ENCODE measurements at regions not wholly inside any gene's neighbourhood (a gene's known extent, or its start where the extent isn't known, plus 50 kb on each side); places are given as distances from the start of the nearest gene placed in this dataset.

GRCh38 chr12:75677522-75677921, 166.1 kb upstream of the KRR1 start:
- Histone ChIP-seq H3K4me1 (ENCODE audit: insufficient read depth, low read length) (no peaks in the 10 kb centered on the region), H3K9me3 (ENCODE audit: low read depth, low read length) (no peaks in the 10 kb centered on the region), H3K4me3 (ENCODE audit: insufficient read depth, low read length) (no peak overlapping the region), H4K20me1 (ENCODE audit: insufficient read depth, low read length) (no peaks in the 10 kb centered on the region), H3K79me2 (ENCODE audit: insufficient read depth, low read length) (no peaks in the 10 kb centered on the region), H3K27ac (ENCODE audit: low read depth, low read length) (no peak overlapping the region), H2AFZ (ENCODE audit: low read length) (no peak overlapping the region), H3K36me3 (ENCODE audit: insufficient read depth, low read length) (no peaks in the 10 kb centered on the region), H3K27me3 (ENCODE audit: insufficient read depth, low read length) (no peaks in the 10 kb centered on the region), H3K4me2 (ENCODE audit: insufficient read depth, low read length) (no peak overlapping the region)
- TF ChIP-seq, protein P1, sequence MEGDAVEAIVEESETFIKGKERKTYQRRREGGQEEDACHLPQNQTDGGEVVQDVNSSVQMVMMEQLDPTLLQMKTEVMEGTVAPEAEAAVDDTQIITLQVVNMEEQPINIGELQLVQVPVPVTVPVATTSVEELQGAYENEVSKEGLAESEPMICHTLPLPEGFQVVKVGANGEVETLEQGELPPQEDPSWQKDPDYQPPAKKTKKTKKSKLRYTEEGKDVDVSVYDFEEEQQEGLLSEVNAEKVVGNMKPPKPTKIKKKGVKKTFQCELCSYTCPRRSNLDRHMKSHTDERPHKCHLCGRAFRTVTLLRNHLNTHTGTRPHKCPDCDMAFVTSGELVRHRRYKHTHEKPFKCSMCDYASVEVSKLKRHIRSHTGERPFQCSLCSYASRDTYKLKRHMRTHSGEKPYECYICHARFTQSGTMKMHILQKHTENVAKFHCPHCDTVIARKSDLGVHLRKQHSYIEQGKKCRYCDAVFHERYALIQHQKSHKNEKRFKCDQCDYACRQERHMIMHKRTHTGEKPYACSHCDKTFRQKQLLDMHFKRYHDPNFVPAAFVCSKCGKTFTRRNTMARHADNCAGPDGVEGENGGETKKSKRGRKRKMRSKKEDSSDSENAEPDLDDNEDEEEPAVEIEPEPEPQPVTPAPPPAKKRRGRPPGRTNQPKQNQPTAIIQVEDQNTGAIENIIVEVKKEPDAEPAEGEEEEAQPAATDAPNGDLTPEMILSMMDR (IDR thresholded peaks at IDR 0.05; ENCODE audit: extremely low read depth, low read depth, low read length) = no peak
- DNase-seq (ENCODE audit: insufficient read length, low spot score, missing footprints) = no peak

- Histone ChIP-seq H3K9me3 (ENCODE audit: low read depth, low read length) (no peaks in the 10 kb centered on the region), H3K27me3 (ENCODE audit: insufficient read depth, low read length) (no peaks in the 10 kb centered on the region), H3K4me3 (ENCODE audit: insufficient read depth, low read length) (no peak overlapping the region), H4K20me1 (ENCODE audit: insufficient read depth, low read length) (no peaks in the 10 kb centered on the region), H3K36me3 (ENCODE audit: insufficient read depth, low read length) (no peaks in the 10 kb centered on the region), H3K27ac (ENCODE audit: low read depth, low read length) (no peak overlapping the region), H3K79me2 (ENCODE audit: insufficient read depth, low read length) (no peaks in the 10 kb centered on the region), H2AFZ (ENCODE audit: low read length) (no peak overlapping the region), H3K4me2 (ENCODE audit: insufficient read depth, low read length) (no peak overlapping the region), H3K4me1 (ENCODE audit: insufficient read depth, low read length) (no peaks in the 10 kb centered on the region)
- no peak for DNase-seq (ENCODE audit: insufficient read length, low spot score, missing footprints)
- TF ChIP-seq, protein P1 (IDR thresholded peaks at IDR 0.05; ENCODE audit: extremely low read depth, low read depth, low read length) = no peak
These were observed 163.0 kb upstream of the KRR1 start for GRCh38 chr12:75674393-75674792.

DNA sequence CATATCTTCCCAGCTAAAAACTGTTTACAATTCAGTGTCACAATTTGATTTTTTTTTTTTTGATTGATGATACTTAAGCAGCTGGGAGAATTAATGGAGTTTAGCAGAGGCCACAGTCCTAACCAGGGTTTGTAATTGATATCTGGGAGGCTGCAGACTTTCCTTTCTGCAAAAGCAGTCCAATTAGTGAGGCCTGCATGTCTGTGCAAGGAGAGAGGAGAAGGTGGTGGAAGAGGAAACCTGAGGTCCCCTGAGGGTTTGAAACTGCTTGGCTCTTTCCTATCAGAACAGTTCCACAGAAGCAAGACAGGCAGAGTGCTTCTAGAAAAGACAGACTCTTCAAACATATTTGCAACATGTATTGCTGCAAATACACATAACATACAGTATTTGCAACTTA, 160.8 kb upstream of the KRR1 start:
- no peaks in the 10 kb centered on the region for H3K79me2 ChIP-seq (ENCODE audit: insufficient read depth, low read length)
- TF ChIP-seq, protein P1 (IDR thresholded peaks at IDR 0.05; ENCODE audit: extremely low read depth, low read depth, low read length) = no peak
- no peaks in the 10 kb centered on the region for H3K9me3 ChIP-seq (ENCODE audit: low read depth, low read length)
- no peaks in the 10 kb centered on the region for H4K20me1 ChIP-seq (ENCODE audit: insufficient read depth, low read length)
- no peak overlapping the region for H3K4me2 ChIP-seq (ENCODE audit: insufficient read depth, low read length)
- no peaks in the 10 kb centered on the region for H3K36me3 ChIP-seq (ENCODE audit: insufficient read depth, low read length)
- no peak for DNase-seq (ENCODE audit: insufficient read length, low spot score, missing footprints)
- no peak overlapping the region for H3K4me3 ChIP-seq (ENCODE audit: insufficient read depth, low read length)
- H2AFZ ChIP-seq (ENCODE audit: low read length) = no peak overlapping the region
- H3K4me1 ChIP-seq (ENCODE audit: insufficient read depth, low read length) = peaks cover 2% of the 10 kb centered on the region
- no peaks in the 10 kb centered on the region for H3K27me3 ChIP-seq (ENCODE audit: insufficient read depth, low read length)
- no peak overlapping the region for H3K27ac ChIP-seq (ENCODE audit: low read depth, low read length)

DNA sequence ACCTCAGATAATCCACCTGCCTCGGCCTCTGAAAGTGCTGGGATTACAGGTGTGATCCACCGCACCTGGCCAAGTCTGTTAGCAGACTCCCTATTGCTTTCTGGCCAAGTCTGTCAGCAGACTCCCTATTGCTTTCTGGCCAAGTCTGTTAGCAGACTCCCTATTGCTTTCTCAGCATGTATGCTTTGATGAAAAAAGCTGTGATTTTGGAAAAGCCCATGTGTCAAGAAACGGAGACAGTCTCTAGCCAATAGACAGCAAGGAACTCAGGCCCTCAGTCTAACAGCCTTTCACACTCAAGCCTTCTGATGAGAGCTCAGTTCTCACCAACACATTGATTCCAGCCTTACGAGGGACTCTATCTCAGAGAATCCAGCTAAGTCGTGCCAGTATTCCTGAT, 158.8 kb upstream of the KRR1 start:
- no peaks in the 10 kb centered on the region for H3K79me2 ChIP-seq (ENCODE audit: insufficient read depth, low read length)
- H4K20me1 ChIP-seq (ENCODE audit: insufficient read depth, low read length) = no peaks in the 10 kb centered on the region
- H3K4me1 ChIP-seq (ENCODE audit: insufficient read depth, low read length) = peaks cover 22% of the 10 kb centered on the region
- H3K36me3 ChIP-seq (ENCODE audit: insufficient read depth, low read length) = no peaks in the 10 kb centered on the region
- H3K27me3 ChIP-seq (ENCODE audit: insufficient read depth, low read length) = no peaks in the 10 kb centered on the region
- H2AFZ ChIP-seq (ENCODE audit: low read length) = no peak overlapping the region
- no peak overlapping the region for H3K27ac ChIP-seq (ENCODE audit: low read depth, low read length)
- DNase-seq (ENCODE audit: insufficient read length, low spot score, missing footprints) = no peak
- TF ChIP-seq, protein P1 (IDR thresholded peaks at IDR 0.05; ENCODE audit: extremely low read depth, low read depth, low read length) = no peak
- H3K4me3 ChIP-seq (ENCODE audit: insufficient read depth, low read length) = no peak overlapping the region
- no peak overlapping the region for H3K4me2 ChIP-seq (ENCODE audit: insufficient read depth, low read length)
- no peaks in the 10 kb centered on the region for H3K9me3 ChIP-seq (ENCODE audit: low read depth, low read length)
